Stimulated activated CD8-positive, alpha-beta memory T cell treated with anti-CD3 and anti-CD28 coated beads, Interleukin-7, amount 100 ng/mL, for 4 hours (primary cell): ENCODE measurements at regions not wholly inside any gene's neighbourhood (a gene's known extent, or its start where the extent isn't known, plus 50 kb on each side); places are given as distances from the start of the nearest gene placed in this dataset.
"Not testable (repeated sequence)": the region's sequence is repeated elsewhere in the genome, so short reads cannot be mapped to it uniquely, and the experiment has no call there.

ENCODE experiments used
- DNase-seq, 2 donors: peaks; one replicate each; pipeline ENCODE4 v3.0.0-alpha.2; 2020; ENCODE audit warnings: low read depth in 2 of 2

DNA sequence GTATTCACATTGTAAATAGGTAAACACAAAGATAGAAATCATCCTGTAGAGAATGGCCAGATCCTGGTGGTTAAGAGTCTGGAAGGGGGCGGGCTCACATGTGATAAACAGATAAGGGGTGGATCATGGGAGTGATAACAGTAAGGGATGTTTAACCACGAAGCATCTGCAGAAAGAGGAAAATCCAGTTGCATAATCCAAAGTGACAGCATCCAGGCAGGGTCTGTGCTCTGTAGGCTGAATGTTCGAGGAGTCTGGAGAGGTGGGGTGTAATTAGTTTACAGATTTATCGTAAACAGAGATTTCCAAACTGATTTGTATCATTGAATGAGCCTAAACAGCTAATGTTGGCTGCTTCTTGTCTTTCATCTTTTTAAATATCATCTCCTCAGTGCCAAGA, 1009.8 kb upstream of the SLIT2 start:
- DNase-seq = no peak

DNA sequence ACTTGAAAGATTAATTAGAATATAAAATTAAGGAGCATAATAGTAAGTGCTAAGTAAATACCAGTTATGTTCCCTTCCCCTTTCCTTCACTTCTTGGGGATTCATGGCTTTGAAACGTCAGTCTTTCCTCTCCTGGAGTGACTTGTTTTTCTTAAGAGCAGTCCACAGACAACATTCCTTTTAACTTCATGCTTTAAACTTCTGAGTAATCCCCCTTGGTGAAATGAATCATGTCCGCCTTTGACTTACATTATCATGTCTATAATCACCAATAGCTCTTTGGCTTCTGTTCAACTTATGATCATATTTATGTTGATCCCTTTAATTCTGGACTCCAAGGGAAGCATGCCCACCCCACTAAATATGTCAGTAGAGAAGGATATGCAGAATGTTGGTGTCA, 1012.1 kb upstream of the SLIT2 start:
- DNase-seq = no peak

DNA sequence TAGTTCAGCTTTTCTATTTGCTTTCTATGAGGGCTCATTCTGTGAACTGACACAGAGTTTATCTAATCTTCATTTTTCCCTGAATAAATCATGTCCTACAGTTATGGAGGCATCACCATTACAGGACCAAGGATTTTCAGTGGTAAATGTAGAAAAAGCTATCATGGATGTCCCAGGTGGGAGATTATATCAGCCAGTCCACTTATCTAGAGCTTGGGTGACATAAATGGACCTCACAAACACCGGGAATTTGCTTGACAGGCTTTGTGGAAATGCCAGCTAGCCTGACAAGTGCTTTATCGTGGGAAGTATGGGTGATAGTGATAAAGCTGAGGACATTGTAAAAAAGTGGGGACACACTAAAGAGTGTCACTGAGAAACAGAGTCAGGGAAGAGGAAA, 1015.2 kb upstream of the SLIT2 start:
- no peak for DNase-seq

DNA sequence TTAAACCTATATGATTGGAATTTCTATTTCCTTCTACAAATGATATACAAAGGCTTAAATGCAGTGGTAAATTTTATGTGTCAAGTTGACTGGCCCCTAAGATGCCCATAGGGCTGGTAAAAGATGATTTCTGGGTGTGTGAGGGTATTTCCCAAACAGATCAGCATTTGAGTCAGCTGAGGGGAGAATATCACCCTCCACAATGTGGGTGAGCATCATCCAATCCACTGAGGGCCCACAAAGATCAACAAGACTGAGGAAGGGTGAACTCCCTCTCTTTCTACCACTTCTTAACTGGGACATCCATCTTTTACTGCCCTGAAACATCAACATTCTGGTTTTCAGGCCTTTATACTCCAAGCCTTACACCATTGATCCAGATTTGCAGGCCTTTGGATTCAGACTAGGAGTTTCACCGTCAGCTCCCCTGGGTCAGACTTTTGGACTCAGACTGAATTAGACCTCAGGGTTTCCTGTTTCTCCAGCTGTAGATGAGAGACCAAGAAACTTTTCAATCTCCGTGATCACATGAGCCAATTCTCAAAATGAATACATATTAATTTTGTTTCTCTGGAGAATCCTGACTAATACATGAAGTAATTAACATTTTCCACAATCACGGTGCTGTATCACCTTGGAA, 1020.7 kb upstream of the SLIT2 start:
- no peak for DNase-seq

DNA sequence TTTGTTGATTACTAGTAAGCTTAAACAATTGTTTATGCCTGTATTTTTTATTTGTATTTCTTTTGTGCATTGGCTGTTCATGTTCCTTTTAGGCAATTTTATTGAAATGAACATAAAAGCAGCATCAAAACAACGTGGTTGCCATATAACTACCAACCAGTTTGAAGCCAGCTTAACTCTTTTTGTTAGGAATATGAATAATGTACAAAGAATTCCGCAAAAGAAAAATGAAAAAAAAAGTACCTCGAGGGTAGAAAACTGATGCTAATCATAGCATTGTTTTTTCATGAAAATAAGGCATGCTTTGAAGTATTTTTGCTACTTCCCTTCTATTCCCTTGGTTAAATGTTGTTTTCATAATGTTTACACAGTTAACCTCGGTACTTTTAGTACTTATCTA, 1024.0 kb upstream of the SLIT2 start:
- no peak for DNase-seq

DNA sequence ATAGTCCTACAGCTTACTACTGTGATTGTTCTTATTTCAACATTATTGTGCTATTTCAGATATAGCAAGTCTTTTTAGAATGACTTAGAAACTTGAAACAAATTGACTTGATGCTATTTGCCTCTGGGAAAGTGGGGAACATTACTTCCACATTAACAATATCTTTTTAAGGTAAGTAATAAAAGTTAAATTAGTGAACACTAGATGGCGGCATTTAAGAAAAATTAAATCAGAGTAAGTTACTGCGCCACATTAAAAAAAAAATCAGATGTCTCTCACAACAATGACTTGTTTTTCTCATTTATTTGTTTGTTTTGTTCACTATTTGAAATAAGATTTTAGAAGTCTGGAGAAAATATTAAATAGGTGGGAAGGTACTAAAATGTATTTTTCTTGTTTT, 1026.9 kb upstream of the SLIT2 start:
- no peak for DNase-seq

DNA sequence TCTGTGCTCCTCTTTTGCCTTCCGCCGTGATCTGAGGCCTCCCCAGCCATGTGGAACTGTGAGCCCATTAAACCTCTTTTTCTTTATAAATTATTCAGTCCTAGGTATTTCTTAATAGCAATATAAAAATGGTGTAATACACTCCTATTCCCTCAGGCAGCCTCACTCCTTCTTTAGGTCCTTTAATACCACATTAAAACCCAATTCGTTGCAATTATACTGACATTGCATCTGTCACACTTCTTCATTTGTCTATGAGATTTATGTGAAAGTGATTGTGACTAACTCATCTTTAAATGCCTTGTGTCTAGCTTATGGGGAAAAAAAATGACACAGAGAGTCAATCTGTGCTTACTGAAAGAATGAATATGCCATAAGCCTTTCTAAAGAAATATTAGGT, 1035.2 kb upstream of the SLIT2 start:
- no peak for DNase-seq

DNA sequence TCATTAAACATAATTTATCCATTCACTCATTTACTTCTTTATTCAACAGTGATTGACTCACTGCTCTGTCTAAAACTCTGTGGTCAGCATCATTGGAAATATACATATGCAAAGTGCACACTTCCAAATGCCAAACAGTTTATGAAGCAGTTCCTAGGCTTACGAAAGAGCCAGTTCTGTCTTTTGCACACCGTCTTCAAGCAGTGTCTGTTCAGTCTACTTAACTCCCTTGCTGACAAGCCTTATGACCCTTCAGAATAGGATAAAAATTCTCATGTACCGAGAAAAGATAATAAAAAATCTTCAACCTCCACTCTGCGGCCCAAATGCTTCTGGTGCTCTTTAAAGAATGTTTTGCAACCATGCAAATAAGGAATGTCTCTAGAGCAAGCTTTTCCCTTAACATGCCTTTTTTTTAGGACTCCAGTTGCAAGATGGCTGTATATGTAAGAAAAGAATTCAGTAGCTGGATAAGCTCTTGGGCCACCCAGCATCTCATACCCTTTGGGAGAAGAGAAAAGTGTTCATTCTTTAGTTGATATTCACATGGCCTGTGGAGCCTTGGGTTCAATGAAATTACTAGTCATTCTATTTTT, 1037.0 kb upstream of the SLIT2 start:
- no peak for DNase-seq

DNA sequence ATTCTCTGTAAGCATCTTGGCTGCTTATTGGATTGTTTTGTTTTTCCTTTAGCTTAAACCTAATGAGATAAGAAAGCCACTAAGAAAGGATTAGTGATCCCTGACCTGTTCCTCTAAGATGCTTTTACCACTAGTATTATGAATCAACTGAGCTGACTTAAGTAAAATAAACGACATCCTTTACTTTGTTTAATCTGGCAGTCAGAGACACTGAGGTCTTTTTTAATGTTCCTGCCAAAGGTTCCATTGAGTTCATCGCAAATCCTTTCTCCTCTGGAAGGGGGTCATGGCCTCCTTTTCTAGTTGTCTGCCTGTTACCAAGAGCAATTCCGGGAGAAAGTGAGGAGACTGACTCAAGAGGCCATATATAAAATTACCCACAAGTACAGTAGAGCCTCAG, 1038.3 kb upstream of the SLIT2 start:
- DNase-seq = no peak

DNA sequence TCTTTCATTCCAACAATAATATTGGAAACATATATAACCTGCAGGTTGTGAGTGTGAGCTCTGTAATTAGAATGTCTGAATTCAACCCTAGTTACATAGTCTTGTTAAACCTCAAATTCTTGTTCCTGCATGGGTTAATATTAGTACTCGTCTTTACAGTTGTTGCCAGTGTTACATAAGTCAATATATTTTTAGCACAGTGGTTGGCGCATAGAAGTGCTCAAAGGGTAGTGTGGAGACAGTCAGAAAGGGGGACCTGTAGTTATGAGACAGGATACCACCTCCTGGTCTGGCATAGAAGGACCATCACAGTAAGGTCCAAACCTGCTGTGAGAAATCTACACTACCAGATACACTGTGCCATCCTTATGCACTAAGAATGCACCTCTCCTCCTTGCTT, 1045.9 kb upstream of the SLIT2 start:
- no peak for DNase-seq

DNA sequence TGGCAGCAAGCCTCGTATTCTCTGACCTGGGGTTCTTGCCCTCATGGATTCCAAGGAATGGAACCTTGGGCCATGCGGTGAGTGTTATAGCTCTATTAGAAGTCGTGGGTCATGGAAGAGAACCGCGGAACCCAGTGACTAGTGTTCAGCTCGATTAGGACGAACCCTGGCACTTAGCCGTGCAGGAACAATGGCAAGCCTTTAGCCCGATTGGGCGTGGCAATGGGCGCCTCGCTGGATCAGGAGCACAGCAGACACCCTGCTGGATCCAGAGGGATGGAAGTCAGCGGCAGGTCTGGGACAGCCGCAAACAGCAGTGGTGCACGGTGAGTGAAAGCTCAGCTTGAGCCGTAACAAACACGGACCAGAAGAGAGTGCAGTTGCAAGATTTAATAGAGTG, 1053.9 kb upstream of the SLIT2 start:
- DNase-seq = not testable (repeated sequence)

DNA sequence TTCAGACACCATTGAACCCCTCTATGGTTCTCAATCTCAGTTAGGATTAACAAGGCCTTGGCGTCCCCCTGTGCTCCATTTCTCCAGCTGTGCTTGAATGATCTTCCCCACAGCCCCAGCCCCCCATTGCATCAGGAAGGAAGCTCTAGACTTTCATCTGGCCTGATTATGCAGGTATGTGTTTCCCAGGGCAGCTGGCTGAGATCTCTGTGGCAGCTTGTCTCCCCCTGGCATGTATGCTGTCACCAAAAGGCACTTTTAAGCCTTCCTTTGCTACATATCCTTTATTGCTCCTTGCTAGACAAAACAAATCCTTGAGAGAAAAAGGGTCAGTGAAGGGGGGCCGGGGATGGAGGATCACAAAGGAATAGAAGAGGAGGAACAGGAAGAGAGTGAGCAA, 1056.0 kb upstream of the SLIT2 start:
- no peak for DNase-seq

DNA sequence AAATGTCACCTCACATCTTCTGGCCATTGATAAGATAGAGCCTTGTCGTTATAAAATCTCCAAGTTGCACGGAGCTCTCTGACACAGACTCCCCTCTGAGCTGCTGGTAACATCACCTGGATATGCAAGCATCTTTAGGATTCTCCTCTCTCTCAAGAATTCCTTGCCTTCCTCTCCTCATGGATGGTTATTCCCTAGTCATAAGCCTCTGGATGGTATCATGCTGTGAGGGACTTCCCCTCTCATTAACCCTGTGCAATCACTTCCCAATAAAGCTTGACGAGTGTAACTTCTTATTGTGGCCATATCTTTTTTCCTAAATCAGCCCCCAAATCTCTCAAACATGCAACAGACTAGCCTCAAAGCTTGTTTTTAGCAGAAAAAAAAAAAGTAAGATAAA, 1057.0 kb upstream of the SLIT2 start:
- no peak for DNase-seq

DNA sequence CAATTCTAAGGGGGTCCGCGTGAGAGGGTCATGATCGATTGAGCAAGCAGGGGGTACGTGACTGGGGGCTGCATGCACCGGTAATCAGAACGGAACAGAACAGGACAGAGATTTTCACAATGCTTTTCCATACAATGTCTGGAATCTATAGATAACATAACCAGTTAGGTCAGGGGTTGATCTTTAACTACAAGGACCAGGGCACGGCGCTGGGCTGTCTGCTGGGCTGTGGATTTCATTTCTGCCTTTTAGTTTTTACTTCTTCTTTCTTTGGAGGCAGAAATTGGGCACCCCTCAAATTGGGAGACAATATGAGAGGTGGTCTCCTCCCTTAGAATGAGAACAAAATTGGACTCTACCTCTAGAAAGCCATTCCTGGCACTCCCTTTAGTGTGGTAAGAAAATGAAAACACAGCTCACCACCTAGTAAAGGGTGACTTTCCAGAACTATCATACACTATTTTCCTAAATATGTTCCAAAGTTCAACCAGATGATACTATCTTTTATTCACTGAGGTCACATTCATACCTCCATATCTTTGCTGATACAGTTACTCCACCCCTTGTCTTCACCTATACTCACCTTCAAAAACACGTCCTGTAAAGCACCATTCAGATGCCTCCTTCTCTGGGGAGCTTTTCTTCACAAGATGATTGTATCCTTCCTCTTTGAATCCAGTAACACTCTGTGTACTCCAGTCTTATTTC, 1058.3 kb upstream of the SLIT2 start:
- no peak for DNase-seq

DNA sequence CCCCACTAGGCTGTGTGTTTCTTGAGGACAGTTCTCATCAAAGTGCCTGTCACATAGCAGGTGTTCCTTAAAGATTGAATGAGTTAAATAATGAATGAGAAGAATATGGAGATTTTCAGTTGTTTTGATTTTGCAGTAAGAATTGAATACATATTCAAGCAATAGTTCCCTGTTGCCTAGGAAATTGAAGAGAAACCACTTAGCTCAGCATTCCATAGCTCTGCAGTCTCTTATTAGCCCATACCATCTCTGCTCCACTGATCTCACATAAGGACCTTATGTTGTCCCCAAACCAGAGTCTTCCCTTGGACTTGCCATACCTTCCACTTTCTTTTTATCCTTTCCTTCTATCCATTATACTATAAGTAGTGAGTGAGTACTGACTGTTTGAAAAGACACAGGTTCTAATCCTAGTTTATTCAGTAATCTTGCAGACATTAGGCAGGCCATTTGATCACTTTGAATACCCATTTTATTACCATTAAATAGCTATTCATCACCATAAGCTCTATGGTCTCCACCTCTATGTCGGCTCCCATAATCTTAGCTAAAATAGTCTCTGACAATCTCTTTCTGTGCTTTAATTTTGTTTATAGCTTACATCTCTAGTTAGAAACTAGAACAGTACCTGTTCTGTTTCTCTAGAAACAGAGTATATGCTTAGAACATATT, 1059.6 kb upstream of the SLIT2 start:
- DNase-seq = no peak

DNA sequence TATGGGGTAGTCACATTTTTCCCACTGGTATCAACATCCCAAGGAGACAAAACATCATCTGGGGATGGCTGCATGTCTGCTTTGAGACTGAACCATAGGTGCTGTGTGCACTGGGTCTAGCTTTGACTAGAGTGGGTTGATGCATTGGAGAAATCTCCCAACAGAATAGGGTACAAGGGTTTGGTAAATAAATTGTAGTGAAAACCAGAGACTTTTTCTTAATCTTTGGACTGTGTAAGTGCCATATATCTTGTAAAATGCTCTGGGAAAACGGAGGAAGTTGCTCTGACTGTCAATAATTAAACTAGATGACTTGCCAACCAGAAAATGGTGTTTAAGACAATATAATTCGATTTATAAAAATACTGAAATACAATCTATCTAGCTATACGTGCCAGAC, 1064.0 kb upstream of the SLIT2 start:
- no peak for DNase-seq

DNA sequence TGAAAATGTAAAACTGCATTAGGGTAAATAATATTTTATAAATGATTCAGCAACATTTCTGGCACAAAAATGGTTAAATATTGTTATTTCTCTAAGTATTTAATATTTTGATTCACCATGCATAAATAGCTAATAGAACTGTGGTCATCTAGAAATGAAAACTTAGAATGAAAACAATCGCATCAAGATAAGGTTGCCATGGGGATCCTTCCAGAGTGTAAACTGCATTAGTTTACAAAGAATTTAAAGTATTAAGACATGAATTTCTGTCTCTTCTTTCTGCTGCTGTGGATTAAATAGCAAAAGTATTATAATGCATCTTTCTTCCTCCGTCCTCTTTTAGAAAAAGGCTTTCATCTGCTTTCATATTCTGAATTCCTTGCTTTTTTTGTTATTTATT, 1064.6 kb upstream of the SLIT2 start:
- no peak for DNase-seq

DNA sequence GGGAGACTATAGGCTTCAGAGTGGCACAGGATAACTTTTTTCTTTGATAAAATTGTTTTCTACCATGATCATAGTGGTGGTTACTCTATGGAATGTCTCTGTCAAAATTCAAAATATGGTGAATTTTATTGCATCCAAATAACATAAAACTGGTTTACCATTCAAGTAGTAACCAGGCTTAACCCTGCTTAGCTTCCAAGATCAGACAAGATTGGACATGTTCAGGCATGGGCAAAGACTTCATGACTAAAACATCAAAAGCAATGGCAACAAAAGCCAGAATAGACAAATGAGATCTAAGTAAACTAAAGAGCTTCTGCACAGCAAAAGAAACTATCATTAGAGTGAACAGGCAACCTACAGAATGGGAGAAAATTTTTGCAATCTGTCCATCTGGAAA, 1070.1 kb upstream of the SLIT2 start:
- DNase-seq = not testable (repeated sequence)

DNA sequence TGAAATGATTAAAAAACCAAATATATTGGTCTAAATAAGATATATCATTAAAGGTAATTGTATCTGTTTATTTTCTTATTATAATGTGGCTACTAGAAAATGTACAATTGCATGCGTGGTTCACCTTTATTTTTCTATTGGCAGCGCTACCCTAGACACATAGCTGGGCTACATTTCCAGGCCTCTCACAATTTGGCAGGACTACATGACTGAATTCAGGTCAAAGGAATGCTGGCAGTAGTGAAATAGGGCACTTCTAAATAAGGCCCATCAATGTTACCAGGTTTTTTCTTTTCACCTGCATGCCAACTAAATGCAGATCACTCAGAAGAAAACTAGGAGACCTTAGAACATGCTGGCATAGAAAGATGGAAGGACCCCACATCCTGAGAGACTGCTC, 1072.9 kb upstream of the SLIT2 start:
- no peak for DNase-seq

DNA sequence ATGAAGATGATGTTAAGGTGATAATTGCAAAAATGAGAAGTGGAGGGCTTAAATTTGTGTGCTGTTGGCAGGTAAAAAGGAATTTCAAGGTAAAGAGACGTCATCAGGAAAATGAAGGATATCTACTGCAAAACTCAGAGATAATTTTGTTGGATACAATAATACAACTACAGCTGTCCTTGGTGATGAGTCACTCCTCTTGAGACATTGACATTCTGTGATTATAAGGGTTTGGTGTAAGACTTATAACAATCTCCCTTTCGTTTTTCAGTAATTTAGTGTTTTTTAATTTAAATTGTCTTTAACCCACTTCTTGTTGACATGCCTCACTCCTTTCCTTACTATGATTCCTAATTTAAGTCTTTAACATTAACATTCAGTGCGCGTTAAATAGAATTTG, 1074.1 kb upstream of the SLIT2 start:
- no peak for DNase-seq

DNA sequence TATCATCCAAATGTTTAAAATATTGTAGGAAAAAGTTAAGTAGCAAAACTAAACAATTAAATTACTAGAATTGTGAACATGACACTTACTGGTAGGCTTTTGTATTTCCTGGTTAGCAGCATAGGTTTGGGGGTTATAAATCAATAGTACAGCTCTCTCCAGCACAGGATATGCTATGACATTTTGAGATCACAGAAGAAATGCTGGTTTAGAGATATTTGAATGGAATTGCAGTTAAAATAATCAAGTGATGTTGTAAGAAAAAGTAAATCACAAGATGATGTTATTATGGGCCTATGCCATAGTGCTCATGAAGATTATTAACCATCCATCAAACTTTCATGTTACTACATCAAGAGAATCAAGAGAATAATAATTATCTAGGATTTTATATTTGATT, 1079.9 kb upstream of the SLIT2 start:
- DNase-seq = no peak

DNA sequence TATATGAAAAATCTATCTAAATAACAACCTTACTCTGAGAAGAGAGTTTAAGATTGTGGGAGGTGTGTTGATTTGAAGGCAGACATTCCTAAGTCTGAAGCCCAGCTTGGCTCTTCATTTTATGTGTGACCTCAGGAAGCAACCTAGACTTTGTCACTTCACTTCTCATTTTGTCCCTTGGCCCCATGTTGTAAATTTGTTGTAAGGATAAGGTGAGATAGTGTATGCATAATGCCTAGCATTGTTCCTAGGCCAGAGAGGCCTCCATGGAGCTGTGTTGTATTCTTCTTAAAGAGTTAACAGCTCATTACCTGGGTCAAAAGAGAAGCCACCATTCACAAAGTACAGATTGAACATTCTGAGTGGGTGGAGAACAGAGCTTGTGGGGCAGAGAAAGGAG, 1084.4 kb upstream of the SLIT2 start:
- DNase-seq = no peak

DNA sequence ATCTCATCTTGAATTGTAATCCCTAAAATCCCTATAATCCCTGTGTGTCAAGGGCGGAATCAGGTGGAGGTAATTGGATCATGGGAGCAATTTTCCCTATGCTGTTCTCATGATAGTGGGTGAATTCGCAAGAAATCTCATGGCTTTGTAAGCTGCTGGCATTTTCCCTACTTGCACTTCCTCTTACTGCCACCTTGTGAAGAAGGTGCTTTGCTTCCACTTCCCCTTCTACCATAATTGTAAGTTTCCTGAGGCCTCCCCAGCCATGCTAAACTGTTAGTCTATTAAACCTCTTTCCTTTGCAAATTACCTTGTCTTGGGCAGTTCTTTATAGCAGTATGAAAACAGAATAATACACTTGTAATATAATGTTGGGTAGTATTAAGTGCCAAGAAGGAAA, 1087.4 kb upstream of the SLIT2 start:
- no peak for DNase-seq
